ENCODE measurements at regions not wholly inside any gene's neighbourhood (a gene's known extent, or its start where the extent isn't known, plus 50 kb on each side); places are given as distances from the start of the nearest gene placed in this dataset.
"Not testable (repeated sequence)": the region's sequence is repeated elsewhere in the genome, so short reads cannot be mapped to it uniquely, and the experiment has no call there.

GRCh38 chr1:38657873-38658272 is 201.7 kb downstream of the RRAGC start:
- H3K4me3 ChIP-seq (replicated peaks; ENCODE audit: low read depth, low read length): no peak overlapping the region
- TF ChIP-seq, protein P1, sequence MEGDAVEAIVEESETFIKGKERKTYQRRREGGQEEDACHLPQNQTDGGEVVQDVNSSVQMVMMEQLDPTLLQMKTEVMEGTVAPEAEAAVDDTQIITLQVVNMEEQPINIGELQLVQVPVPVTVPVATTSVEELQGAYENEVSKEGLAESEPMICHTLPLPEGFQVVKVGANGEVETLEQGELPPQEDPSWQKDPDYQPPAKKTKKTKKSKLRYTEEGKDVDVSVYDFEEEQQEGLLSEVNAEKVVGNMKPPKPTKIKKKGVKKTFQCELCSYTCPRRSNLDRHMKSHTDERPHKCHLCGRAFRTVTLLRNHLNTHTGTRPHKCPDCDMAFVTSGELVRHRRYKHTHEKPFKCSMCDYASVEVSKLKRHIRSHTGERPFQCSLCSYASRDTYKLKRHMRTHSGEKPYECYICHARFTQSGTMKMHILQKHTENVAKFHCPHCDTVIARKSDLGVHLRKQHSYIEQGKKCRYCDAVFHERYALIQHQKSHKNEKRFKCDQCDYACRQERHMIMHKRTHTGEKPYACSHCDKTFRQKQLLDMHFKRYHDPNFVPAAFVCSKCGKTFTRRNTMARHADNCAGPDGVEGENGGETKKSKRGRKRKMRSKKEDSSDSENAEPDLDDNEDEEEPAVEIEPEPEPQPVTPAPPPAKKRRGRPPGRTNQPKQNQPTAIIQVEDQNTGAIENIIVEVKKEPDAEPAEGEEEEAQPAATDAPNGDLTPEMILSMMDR (IDR thresholded peaks at IDR 0.05; ENCODE audit: insufficient read depth, low read length, poor library complexity, severe bottlenecking): no peak
- no peaks in the 10 kb centered on the region for H3K27me3 ChIP-seq (replicated peaks; ENCODE audit: control insufficient read depth, insufficient read depth, low read length)
- H3K36me3 ChIP-seq (ENCODE audit: control insufficient read depth, insufficient read depth, low read length): no peaks in the 10 kb centered on the region
- DNase-seq (ENCODE audit: extremely low read depth, insufficient read length): no peak

GRCh38 chr1:38657207-38657840 is 202.2 kb downstream of the RRAGC start:
- no peaks in the 10 kb centered on the region for H3K36me3 ChIP-seq (ENCODE audit: control insufficient read depth, insufficient read depth, low read length)
- no peaks in the 10 kb centered on the region for H3K27me3 ChIP-seq (replicated peaks; ENCODE audit: control insufficient read depth, insufficient read depth, low read length)
- H3K4me3 ChIP-seq (replicated peaks; ENCODE audit: low read depth, low read length): no peak overlapping the region
- TF ChIP-seq, protein P1 (IDR thresholded peaks at IDR 0.05; ENCODE audit: insufficient read depth, low read length, poor library complexity, severe bottlenecking): no peak
- no peak for DNase-seq (ENCODE audit: extremely low read depth, insufficient read length)

- Histone ChIP-seq H3K36me3 (ENCODE audit: control insufficient read depth, insufficient read depth, low read length) (no peaks in the 10 kb centered on the region), H3K4me3 (replicated peaks; ENCODE audit: low read depth, low read length) (no peak overlapping the region), H3K27me3 (replicated peaks; ENCODE audit: control insufficient read depth, insufficient read depth, low read length) (no peaks in the 10 kb centered on the region)
- no peak for DNase-seq (ENCODE audit: extremely low read depth, insufficient read length)
- TF ChIP-seq, protein P1 (IDR thresholded peaks at IDR 0.05; ENCODE audit: insufficient read depth, low read length, poor library complexity, severe bottlenecking): no peak
These were observed 202.8 kb downstream of the RRAGC start for GRCh38 chr1:38656726-38657125.

GRCh38 chr1:38652217-38652616 is 207.4 kb downstream of the RRAGC start:
- TF ChIP-seq, protein P1 (IDR thresholded peaks at IDR 0.05; ENCODE audit: insufficient read depth, low read length, poor library complexity, severe bottlenecking): no peak
- no peaks in the 10 kb centered on the region; the same call in 1 of the 2 replicates for H3K27me3 ChIP-seq (replicated peaks; ENCODE audit: control insufficient read depth, insufficient read depth, low read length)
- DNase-seq (ENCODE audit: extremely low read depth, insufficient read length): no peak
- no peak overlapping the region for H3K4me3 ChIP-seq (replicated peaks; ENCODE audit: low read depth, low read length)
- H3K36me3 ChIP-seq (ENCODE audit: control insufficient read depth, insufficient read depth, low read length): no peaks in the 10 kb centered on the region

- no peak overlapping the region for H3K4me3 ChIP-seq (replicated peaks; ENCODE audit: low read depth, low read length)
- no peaks in the 10 kb centered on the region for H3K36me3 ChIP-seq (ENCODE audit: control insufficient read depth, insufficient read depth, low read length)
- H3K27me3 ChIP-seq (replicated peaks; ENCODE audit: control insufficient read depth, insufficient read depth, low read length): no peaks in the 10 kb centered on the region; the same call in 1 of the 2 replicates
- TF ChIP-seq, protein P1 (IDR thresholded peaks at IDR 0.05; ENCODE audit: insufficient read depth, low read length, poor library complexity, severe bottlenecking): no peak
- no peak for DNase-seq (ENCODE audit: extremely low read depth, insufficient read length)
These were observed 207.9 kb downstream of the RRAGC start for GRCh38 chr1:38651669-38652068.

GRCh38 chr1:38648417-38648816 is 211.2 kb downstream of the RRAGC start:
- DNase-seq (ENCODE audit: extremely low read depth, insufficient read length): no peak
- no peaks in the 10 kb centered on the region; the same call in 1 of the 2 replicates for H3K27me3 ChIP-seq (replicated peaks; ENCODE audit: control insufficient read depth, insufficient read depth, low read length)
- TF ChIP-seq, protein P1 (IDR thresholded peaks at IDR 0.05; ENCODE audit: insufficient read depth, low read length, poor library complexity, severe bottlenecking): no peak
- no peak overlapping the region for H3K4me3 ChIP-seq (replicated peaks; ENCODE audit: low read depth, low read length)
- H3K36me3 ChIP-seq (ENCODE audit: control insufficient read depth, insufficient read depth, low read length): no peaks in the 10 kb centered on the region

DNA sequence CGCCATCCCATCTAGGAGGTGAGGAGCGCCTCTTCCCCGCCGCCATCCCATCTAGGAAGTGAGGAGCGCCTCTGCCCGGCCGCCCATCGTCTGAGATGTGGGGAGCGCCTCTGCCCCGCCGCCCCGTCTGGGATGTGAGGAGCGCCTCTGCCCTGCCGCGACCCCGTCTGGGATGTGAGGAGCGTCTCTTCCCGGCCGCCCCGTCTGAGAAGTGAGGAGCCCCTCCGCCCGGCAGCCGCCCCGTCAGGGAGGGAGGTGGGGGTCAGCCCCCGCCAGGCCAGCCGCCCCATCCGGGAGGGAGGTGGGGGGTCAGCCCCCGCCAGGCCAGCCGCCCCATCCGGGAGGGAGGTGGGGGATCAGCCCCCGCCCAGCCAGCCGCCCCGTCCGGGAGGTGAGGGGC is 212.2 kb downstream of the RRAGC start:
- H3K36me3 ChIP-seq (ENCODE audit: control insufficient read depth, insufficient read depth, low read length); DNase-seq (ENCODE audit: extremely low read depth, insufficient read length); H3K4me3 ChIP-seq (replicated peaks; ENCODE audit: low read depth, low read length); H3K27me3 ChIP-seq (replicated peaks; ENCODE audit: control insufficient read depth, insufficient read depth, low read length): not testable (repeated sequence)

Measured in GM06990 (cell line).